ENCODE measurements at regions not wholly inside any gene's neighbourhood (a gene's known extent, or its start where the extent isn't known, plus 50 kb on each side); places are given as distances from the start of the nearest gene placed in this dataset.

DNA sequence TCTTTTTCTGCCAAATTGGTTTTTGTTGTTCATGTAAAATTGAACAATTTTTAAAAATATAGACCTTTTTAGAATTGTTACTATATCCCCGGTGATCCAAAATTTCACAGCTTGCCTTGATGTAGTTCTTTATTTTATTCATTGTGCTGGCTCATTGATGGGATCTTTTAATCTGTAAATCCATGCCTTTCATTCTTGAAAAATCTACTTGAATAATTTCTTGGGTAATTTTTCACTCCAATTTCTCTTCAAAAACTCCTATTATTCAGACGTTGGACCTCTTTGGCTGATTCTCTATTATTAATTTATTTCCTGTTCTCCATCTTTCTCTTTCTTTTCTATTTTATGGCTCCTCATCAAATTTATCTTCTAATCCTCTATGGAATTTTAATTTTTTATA, 476.1 kb upstream of the CITED2 start:
- intact Hi-C loops (cut with micrococcal nuclease) = no loop called here
- Histone ChIP-seq H3K4me1 (peaks cover 19% of the 10 kb centered on the region), H3K4me3 (no peak overlapping the region), H3K9me3 (replicated peaks) (peaks cover 15% of the 10 kb centered on the region), H3K36me3 (no peaks in the 10 kb centered on the region), H3K27ac (replicated peaks) (no peak overlapping the region), H3K27me3 (ENCODE audit: low read depth) (no peaks in the 10 kb centered on the region)
- TF ChIP-seq CTCF (IDR thresholded peaks at IDR 0.05; ENCODE audit: borderline replicate concordance) = no peak
- no peak for DNase-seq

DNA sequence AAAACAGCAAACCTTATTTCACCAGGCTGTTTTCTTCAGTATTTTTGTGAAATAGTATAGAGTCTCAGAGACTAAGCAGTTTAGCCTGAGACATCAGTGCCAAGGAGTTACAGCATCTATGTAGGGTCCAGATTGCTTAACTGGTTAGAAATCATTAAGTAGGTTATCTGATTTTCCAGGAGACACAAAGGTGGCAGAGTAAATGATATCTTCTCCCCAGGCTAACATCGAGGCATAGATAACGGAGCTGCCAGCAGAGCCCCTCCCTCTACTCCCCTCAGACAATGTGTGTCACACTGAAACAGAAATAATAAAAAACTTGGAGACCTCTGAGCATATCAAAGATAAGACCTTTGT, 473.0 kb upstream of the CITED2 start:
- H3K4me1 ChIP-seq = peaks cover 19% of the 10 kb centered on the region
- H3K36me3 ChIP-seq = no peaks in the 10 kb centered on the region
- intact Hi-C loops (cut with micrococcal nuclease) = no loop called here
- no peak for DNase-seq
- no peak for TF ChIP-seq CTCF (IDR thresholded peaks at IDR 0.05; ENCODE audit: borderline replicate concordance)
- H3K9me3 ChIP-seq (replicated peaks) = peaks cover 15% of the 10 kb centered on the region
- H3K4me3 ChIP-seq = no peak overlapping the region
- H3K27me3 ChIP-seq (ENCODE audit: low read depth) = no peaks in the 10 kb centered on the region
- H3K27ac ChIP-seq (replicated peaks) = peak overlapping the region; percentile 60

DNA sequence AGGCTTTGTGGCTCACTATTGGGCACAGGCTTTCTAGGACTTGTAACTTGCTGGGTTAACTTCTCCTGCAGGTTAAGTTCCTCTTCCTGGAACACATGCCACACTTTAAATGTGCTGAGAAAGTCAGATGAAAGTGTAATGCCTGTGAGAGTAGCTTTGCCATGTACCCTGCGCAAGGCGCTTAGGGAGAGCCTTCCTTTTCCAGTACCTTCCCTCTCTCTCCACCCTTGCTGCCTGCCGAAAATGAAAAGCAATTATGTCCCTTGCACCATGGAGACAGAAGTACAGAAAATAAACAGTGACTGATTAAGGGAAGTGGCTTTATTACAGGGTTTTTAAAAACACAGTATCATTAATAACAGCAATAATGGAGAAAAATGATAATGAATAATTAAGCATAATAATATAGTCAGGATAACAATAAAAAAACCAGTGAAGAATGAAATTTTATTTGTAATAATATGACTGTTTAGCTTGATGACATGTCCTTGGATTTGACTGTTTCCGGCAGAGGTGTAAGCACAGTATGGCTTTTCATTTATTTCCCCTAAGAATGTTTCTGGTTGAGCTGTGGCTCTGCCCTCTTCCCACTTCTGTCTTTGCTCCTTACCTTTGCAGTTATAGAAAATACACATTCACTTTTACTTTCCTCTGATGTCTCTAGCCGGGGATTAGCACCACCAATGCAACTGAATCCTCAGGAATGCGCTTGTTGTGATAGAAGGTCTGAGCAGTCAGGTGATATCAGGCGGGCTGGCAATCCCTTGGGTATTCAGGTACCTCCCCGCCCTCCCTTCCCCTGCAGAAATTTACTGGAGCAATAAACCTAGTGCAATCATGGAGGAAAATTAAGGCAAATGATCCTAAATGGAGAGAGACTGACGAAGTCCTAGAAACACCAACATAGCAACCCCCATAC, 472.3 kb upstream of the CITED2 start:
- intact Hi-C loops (cut with micrococcal nuclease) = no loop called here
- TF ChIP-seq CTCF (IDR thresholded peaks at IDR 0.05; ENCODE audit: borderline replicate concordance) = no peak
- Histone ChIP-seq H3K4me3 (peak overlapping the region; percentile 43), H3K27ac (replicated peaks) (peak overlapping the region; percentile 60), H3K9me3 (replicated peaks) (peaks cover 15% of the 10 kb centered on the region), H3K4me1 (peaks cover 19% of the 10 kb centered on the region), H3K36me3 (no peaks in the 10 kb centered on the region), H3K27me3 (ENCODE audit: low read depth) (no peaks in the 10 kb centered on the region)
- DNase-seq = no peak

- no peak for DNase-seq
- H3K27me3 ChIP-seq (ENCODE audit: low read depth) = no peaks in the 10 kb centered on the region
- no peak for TF ChIP-seq CTCF (IDR thresholded peaks at IDR 0.05; ENCODE audit: borderline replicate concordance)
- no peak overlapping the region for H3K27ac ChIP-seq (replicated peaks)
- H3K4me1 ChIP-seq = peaks cover 19% of the 10 kb centered on the region
- no peak overlapping the region for H3K4me3 ChIP-seq
- H3K9me3 ChIP-seq (replicated peaks) = peaks cover under 1% of the 10 kb centered on the region
- H3K36me3 ChIP-seq = no peaks in the 10 kb centered on the region
- intact Hi-C loops (cut with micrococcal nuclease) = no loop called here
Observed at GRCh38 chr6:139844907-139845306, 470.5 kb upstream of the CITED2 start.

- Histone ChIP-seq H3K9me3 (replicated peaks) (no peaks in the 10 kb centered on the region), H3K27ac (replicated peaks) (no peak overlapping the region), H3K4me3 (no peak overlapping the region), H3K4me1 (peaks cover 10% of the 10 kb centered on the region), H3K27me3 (ENCODE audit: low read depth) (no peaks in the 10 kb centered on the region), H3K36me3 (no peaks in the 10 kb centered on the region)
- TF ChIP-seq CTCF (IDR thresholded peaks at IDR 0.05; ENCODE audit: borderline replicate concordance) = no peak
- no peak for DNase-seq
- intact Hi-C loops (cut with micrococcal nuclease) = no loop called here
Observed at GRCh38 chr6:139841794-139842215, 467.4 kb upstream of the CITED2 start.
